H1 (cell line): ENCODE measurements at regions not wholly inside any gene's neighbourhood (a gene's known extent, or its start where the extent isn't known, plus 50 kb on each side); places are given as distances from the start of the nearest gene placed in this dataset.

Source experiments
- CTCF ChIA-PET: fragments of 300-600 bp; sonication (Branson Sonifier 250); formaldehyde crosslinking; loops from one replicate; lab custom pipeline; 2021; ENCODE audit not compliant: partially characterized antibody; lab: Charles Lee
- POLR2A ChIA-PET: fragments of 300-600 bp; sonication (Branson Sonifier 250); formaldehyde crosslinking; loops from one replicate; lab custom pipeline; 2021; ENCODE audit warnings: inconsistent platforms; ENCODE audit not compliant: partially characterized antibody; lab: Charles Lee
- DNase-seq, 2 experiments: peaks; one replicate each; pipeline versions ENCODE4 v3.0.0 to v3.0.0-alpha.2; 2010 to 2022; ENCODE audit warnings: low spot score in 2 of 2, low read depth in 1 of 2, mixed read lengths in 1 of 2
- FAIRE-seq: peaks from 2 replicates; lab custom pipeline; 2011; peaks lifted over from hg19 to GRCh38; lab: Jason Lieb, UNC
- H2AFZ ChIP-seq: 2 replicates; pipeline ENCODE4 v1.8.1; 2012; ENCODE audit warnings: low read length, inconsistent platforms
- H2AK5ac ChIP-seq: 2 replicates; pipeline ENCODE4 v1.6.1; 2013; ENCODE audit warnings: low read depth, low read length
- H2BK120ac ChIP-seq: replicated peaks from 2 replicates; pipeline ENCODE3; 2013; ENCODE audit warnings: low read depth, low read length, inconsistent platforms
- H2BK12ac ChIP-seq: 2 replicates; pipeline ENCODE4 v1.6.1; 2013; ENCODE audit warnings: low read depth, low read length
- H2BK15ac ChIP-seq: 2 replicates; pipeline ENCODE4 v1.6.1; 2013; ENCODE audit warnings: low read length
- H2BK20ac ChIP-seq: 2 replicates; pipeline ENCODE4 v1.6.1; 2013; ENCODE audit warnings: low read length
- H2BK5ac ChIP-seq: 2 replicates; pipeline ENCODE4 v1.6.1; 2013; ENCODE audit warnings: low read depth, low read length
- H3K14ac ChIP-seq: 2 replicates; pipeline ENCODE4 v1.6.1; 2013; ENCODE audit warnings: inconsistent platforms; ENCODE audit not compliant: insufficient read length
- H3K18ac ChIP-seq: 2 replicates; pipeline ENCODE4 v1.6.1; 2013; ENCODE audit warnings: low read length; ENCODE audit errors: extremely low read depth
- H3K23ac ChIP-seq: 2 replicates; pipeline ENCODE4 v1.6.1; 2013; ENCODE audit warnings: inconsistent platforms; ENCODE audit not compliant: insufficient read length
- H3K23me2 ChIP-seq: 2 replicates; pipeline ENCODE4 v1.6.1; 2013; ENCODE audit warnings: low read depth, low read length
- H3K27ac ChIP-seq: 2 replicates; pipeline ENCODE4 v1.6.1; 2011; ENCODE audit warnings: low read depth, low read length, inconsistent platforms
- H3K27me3 ChIP-seq, 4 experiments: replicated peaks in 1 of 4; 1 replicate in 1 of 4; 2 replicates in 3 of 4; pipeline versions ENCODE4 v1.6.1 to v1.8.1; 2011 to 2013; ENCODE audit warnings: low read length in 3 of 4, mild to moderate bottlenecking in 3 of 4, inconsistent platforms in 2 of 4, mixed read lengths in 2 of 4, moderate library complexity in 1 of 4; ENCODE audit not compliant: control insufficient read depth in 3 of 4, insufficient read depth in 3 of 4; ENCODE audit errors: extremely low read depth in 1 of 4
- H3K36me3 ChIP-seq, 4 experiments: 2 replicates each; pipeline versions ENCODE4 v1.6.1 to v1.8.1; 2011 to 2013; ENCODE audit warnings: mild to moderate bottlenecking in 4 of 4, low read length in 3 of 4, moderate library complexity in 2 of 4, control low read depth in 1 of 4, inconsistent platforms in 1 of 4; ENCODE audit not compliant: insufficient read depth in 4 of 4, control insufficient read depth in 2 of 4
- H3K4ac ChIP-seq: replicated peaks from 2 replicates; pipeline ENCODE3; 2013; ENCODE audit warnings: low read length, low read depth, mixed read lengths, inconsistent platforms; ENCODE audit not compliant: insufficient read length
- H3K4me1 ChIP-seq, 4 experiments: replicated peaks in 1 of 4; 1 replicate in 1 of 4; 2 replicates in 3 of 4; pipeline versions ENCODE4 v1.6.1 to v1.8.1; 2011 to 2013; ENCODE audit warnings: low read length in 3 of 4, inconsistent platforms in 2 of 4, mixed read lengths in 1 of 4; ENCODE audit not compliant: insufficient read depth in 4 of 4, control insufficient read depth in 3 of 4
- H3K4me2 ChIP-seq, 2 experiments: 2 replicates each; pipeline versions ENCODE4 v1.6.1 to v1.8.1; 2011 to 2013; ENCODE audit warnings: low read depth in 2 of 2, low read length in 2 of 2, control low read depth in 1 of 2, inconsistent platforms in 1 of 2, mild to moderate bottlenecking in 1 of 2; ENCODE audit not compliant: insufficient read depth in 1 of 2
- H3K4me3 ChIP-seq, 4 experiments: fragments of 200-600, 300-600 bp in 1 of 4; sonication (generic), shearing (Covaris generic), sonication (Bioruptor Twin) in 1 of 4; 2 replicates each; pipeline versions ENCODE4 v1.5.1 to v1.8.1; 2011 to 2016; ENCODE audit warnings: low read length in 4 of 4, low read depth in 3 of 4, control low read depth in 2 of 4, inconsistent platforms in 2 of 4, mild to moderate bottlenecking in 2 of 4, mixed read lengths in 1 of 4, moderate library complexity in 1 of 4; ENCODE audit not compliant: insufficient read depth in 2 of 4; ENCODE audit errors: extremely low read depth in 1 of 4
- H3K56ac ChIP-seq: replicated peaks from 2 replicates; pipeline ENCODE3; 2013; ENCODE audit warnings: low read depth, mild to moderate bottlenecking, mixed read lengths, low read length, inconsistent platforms; ENCODE audit not compliant: insufficient read length
- H3K79me1 ChIP-seq: 2 replicates; pipeline ENCODE4 v1.6.1; 2013; ENCODE audit warnings: low read depth, low read length, control low read depth
- H3K79me2 ChIP-seq, 2 experiments: 2 replicates each; pipeline versions ENCODE4 v1.6.1 to v1.8.1; 2012 to 2013; ENCODE audit warnings: low read length in 2 of 2, mild to moderate bottlenecking in 2 of 2, inconsistent platforms in 1 of 2; ENCODE audit not compliant: insufficient read depth in 2 of 2, control insufficient read depth in 1 of 2
- H3K9ac ChIP-seq, 4 experiments: replicated peaks in 1 of 4; 1 replicate in 1 of 4; 2 replicates in 3 of 4; pipeline versions ENCODE4 v1.6.1 to v1.8.1; 2011 to 2013; ENCODE audit warnings: low read depth in 3 of 4, low read length in 3 of 4, control low read depth in 2 of 4, mild to moderate bottlenecking in 2 of 4, moderate library complexity in 2 of 4, inconsistent platforms in 1 of 4; ENCODE audit errors: extremely low read depth in 1 of 4
- H3K9me3 ChIP-seq, 2 experiments: 2 replicates each; pipeline versions ENCODE4 v1.6.1 to v1.8.1; 2012 to 2013; ENCODE audit warnings: mild to moderate bottlenecking in 2 of 2, moderate library complexity in 2 of 2, control low read depth in 1 of 2, inconsistent platforms in 1 of 2, low read depth in 1 of 2, low read length in 1 of 2, mixed read lengths in 1 of 2; ENCODE audit not compliant: insufficient read depth in 2 of 2
- H4K20me1 ChIP-seq, 2 experiments: replicated peaks in 1 of 2; 2 replicates each; pipeline versions ENCODE3 to v1.8.1; 2011 to 2013; ENCODE audit warnings: inconsistent platforms in 2 of 2, low read length in 2 of 2, mild to moderate bottlenecking in 1 of 2; ENCODE audit not compliant: insufficient read depth in 2 of 2, control insufficient read depth in 1 of 2
- H4K5ac ChIP-seq: 2 replicates; pipeline ENCODE4 v1.6.1; 2013; ENCODE audit warnings: low read length, low read depth, mixed read lengths, inconsistent platforms; ENCODE audit not compliant: insufficient read length
- H4K8ac ChIP-seq: 2 replicates; pipeline ENCODE4 v1.8.0; 2013; ENCODE audit warnings: mild to moderate bottlenecking, moderate library complexity, low read length, inconsistent platforms; ENCODE audit not compliant: insufficient read depth; ENCODE audit errors: extremely low read depth
- H4K91ac ChIP-seq: replicated peaks from 2 replicates; pipeline ENCODE3; 2013; ENCODE audit warnings: low read length, mixed read lengths, inconsistent platforms; ENCODE audit not compliant: insufficient read length
- CHD2 ChIP-seq: IDR thresholded peaks from 2 replicates; pipeline ENCODE4 v1.6.1; 2012; ENCODE audit warnings: low read length, improper control_type of control experiment
- PHF8 ChIP-seq: fragments of 200-600 bp; sonication (generic); conservative IDR thresholded peaks from 2 replicates; pipeline ENCODE4 v1.7.1; 2012; ENCODE audit warnings: low read depth, mild to moderate bottlenecking, inconsistent platforms, low read length, moderate library complexity
- POLR2A ChIP-seq, 2 experiments: IDR thresholded peaks; 1 replicate in 1 of 2; 2 replicates in 1 of 2; pipeline ENCODE4 v1.6.1; 2011; ENCODE audit warnings: low read depth in 2 of 2, low read length in 2 of 2, mild to moderate bottlenecking in 2 of 2; ENCODE audit errors: control extremely low read depth in 1 of 2
- SIRT6 ChIP-seq: IDR thresholded peaks from one replicate; pipeline ENCODE4 v1.7.1; 2012; ENCODE audit warnings: low read length, inconsistent platforms
- SP4 ChIP-seq: IDR thresholded peaks from 2 replicates; pipeline ENCODE4 v1.6.1; 2012; ENCODE audit warnings: low read length, inconsistent platforms
- WGBS, 2 experiments: shearing (Covaris generic) in 1 of 2; methylation state at CpG; one replicate each; pipeline versions ENCODE4 v1.1.6 to v1.1.7; 2013 to 2015; ENCODE audit warnings: low lambda C conversion rate in 2 of 2, mixed read lengths in 2 of 2, inconsistent platforms in 1 of 2, low coverage in 1 of 2, missing lambda C conversion rate in 1 of 2; ENCODE audit not compliant: insufficient replicate concordance in 2 of 2, insufficient coverage in 1 of 2, insufficient read length in 1 of 2; ENCODE audit errors: extremely low coverage in 1 of 2, missing lambda C conversion rate in 1 of 2; 5-methylcytosine and 5-hydroxymethylcytosine counted together

DNA sequence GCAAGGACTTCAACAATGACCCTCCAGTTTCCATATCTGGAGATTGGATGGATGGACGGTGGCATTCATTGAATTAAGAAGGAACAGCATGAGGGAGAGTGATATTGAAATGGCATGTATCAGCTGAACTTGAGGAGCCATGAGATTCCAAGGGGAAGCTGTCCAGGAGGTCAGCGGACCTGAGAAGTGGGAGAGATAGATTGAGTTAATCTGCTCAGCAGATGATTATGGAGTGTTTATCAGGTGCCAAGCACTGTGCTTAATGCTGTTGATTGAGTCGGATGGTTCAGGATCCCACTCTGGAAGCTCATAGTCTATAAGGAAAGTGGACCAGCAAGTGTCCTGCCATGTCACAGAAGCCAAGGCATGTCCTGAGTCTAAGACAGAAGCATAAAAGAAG, 581.3 kb downstream of the INSC start:
- no peak overlapping the region for H2AK5ac ChIP-seq
- no peak overlapping the region for H3K14ac ChIP-seq
- no peak overlapping the region for H4K8ac ChIP-seq
- DNase-seq = no peak
- H3K18ac ChIP-seq = no peak overlapping the region
- no peak overlapping the region for H3K23ac ChIP-seq
- H3K79me1 ChIP-seq = no peaks in the 10 kb centered on the region
- ChIA-PET POLR2A (no interaction called here), CTCF (interaction anchor here (2.3 kb wide), 1 partner anchor 47 kb away, joined by 6 read pairs; no protein-coding TSS in a partner anchor)
- no peaks in the 10 kb centered on the region for H4K20me1 ChIP-seq
- H3K56ac ChIP-seq = no peak overlapping the region
- no peak overlapping the region for H3K4me3 ChIP-seq
- H3K9ac ChIP-seq = no peak overlapping the region
- no peaks in the 10 kb centered on the region for H3K23me2 ChIP-seq
- no peak for FAIRE-seq
- no peaks in the 10 kb centered on the region; a peak in 1 of 8 replicates for H3K36me3 ChIP-seq
- H3K9me3 ChIP-seq = 0 out of 4 replicates have a peak, but pooled peaks cover 0 to 4% of the 10 kb centered on the region in 2 experiments
- no peak overlapping the region for H2BK120ac ChIP-seq
- H2BK15ac ChIP-seq = no peak overlapping the region
- no peaks in the 10 kb centered on the region for H3K4me1 ChIP-seq
- no peaks in the 10 kb centered on the region for H3K27me3 ChIP-seq
- no peak overlapping the region for H3K4ac ChIP-seq
- no peak overlapping the region for H4K5ac ChIP-seq
- no peak overlapping the region for H3K27ac ChIP-seq
- WGBS, 2 experiments = 62% methylated on average over 3 of the region's 3 CpGs; no CpG with 5 or more reads in 1 of the 2 experiments
- no peak overlapping the region for H3K4me2 ChIP-seq
- no peaks in the 10 kb centered on the region for H3K79me2 ChIP-seq
- no peak overlapping the region for H2BK5ac ChIP-seq
- no peak for TF ChIP-seq CHD2
- no peak for TF ChIP-seq POLR2A (IDR thresholded peaks at IDR 0.05; ENCODE audit: control extremely low read depth in 1 of 2, low read depth in 2 of 2, low read length in 2 of 2)
- no peak for TF ChIP-seq SP4
- TF ChIP-seq PHF8 = no peak
- TF ChIP-seq SIRT6 = no peak
- no peak overlapping the region for H2AFZ ChIP-seq
- no peak overlapping the region for H4K91ac ChIP-seq
- H2BK20ac ChIP-seq = no peak overlapping the region
- H2BK12ac ChIP-seq = no peak overlapping the region
